ENCODE measurements at regions not wholly inside any gene's neighbourhood (a gene's known extent, or its start where the extent isn't known, plus 50 kb on each side); places are given as distances from the start of the nearest gene placed in this dataset.

GRCh38 chr5:155258161-155258560, 244.6 kb downstream of the KIF4B start:
- no peak overlapping the region for H3K27ac Mint-ChIP-seq
- ATAC-seq, result no peak

GRCh38 chr5:155259648-155260047, 246.1 kb downstream of the KIF4B start:
- H3K9me3 ChIP-seq (ENCODE audit: control insufficient read depth, low read length, poor library complexity, severe bottlenecking), result no peaks in the 10 kb centered on the region
- DNase-seq (no peak), ATAC-seq (no peak)
- H3K4me3 Mint-ChIP-seq, result no peak overlapping the region
- no peaks in the 10 kb centered on the region for H3K27me3 Mint-ChIP-seq
- H3K36me3 Mint-ChIP-seq (ENCODE audit: low read depth), result no peaks in the 10 kb centered on the region
- no peak overlapping the region for H3K27ac Mint-ChIP-seq
- H3K4me1 Mint-ChIP-seq, result no peaks in the 10 kb centered on the region

More at GRCh38 chr5:155258161-155258560, 244.6 kb downstream of the KIF4B start:
- H3K9me3 ChIP-seq (ENCODE audit: control insufficient read depth, low read length, poor library complexity, severe bottlenecking), result no peaks in the 10 kb centered on the region
- Mint-ChIP-seq H3K4me3 (no peak overlapping the region), H3K27me3 (no peaks in the 10 kb centered on the region), H3K4me1 (no peaks in the 10 kb centered on the region), H3K36me3 (ENCODE audit: low read depth) (no peaks in the 10 kb centered on the region)
- no peak for DNase-seq

- ATAC-seq (no peak), DNase-seq (no peak)
- H3K4me1 Mint-ChIP-seq, result no peaks in the 10 kb centered on the region
- H3K27me3 Mint-ChIP-seq, result no peaks in the 10 kb centered on the region
- no peak overlapping the region for H3K4me3 Mint-ChIP-seq
- H3K36me3 Mint-ChIP-seq (ENCODE audit: low read depth), result no peaks in the 10 kb centered on the region
- no peak overlapping the region for H3K27ac Mint-ChIP-seq
- no peaks in the 10 kb centered on the region for H3K9me3 ChIP-seq (ENCODE audit: control insufficient read depth, low read length, poor library complexity, severe bottlenecking)
Observed at GRCh38 chr5:155260798-155261197, 247.2 kb downstream of the KIF4B start.

GRCh38 chr5:155263381-155263780, 249.8 kb downstream of the KIF4B start:
- Mint-ChIP-seq H3K27ac (no peak overlapping the region), H3K4me3 (no peak overlapping the region), H3K36me3 (ENCODE audit: low read depth) (no peaks in the 10 kb centered on the region), H3K27me3 (no peaks in the 10 kb centered on the region), H3K4me1 (no peaks in the 10 kb centered on the region)
- DNase-seq (no peak), ATAC-seq (no peak)
- H3K9me3 ChIP-seq (ENCODE audit: control insufficient read depth, low read length, poor library complexity, severe bottlenecking), result no peaks in the 10 kb centered on the region

GRCh38 chr5:155264809-155265208, 251.3 kb downstream of the KIF4B start:
- Mint-ChIP-seq H3K27ac (no peak overlapping the region), H3K27me3 (no peaks in the 10 kb centered on the region), H3K4me1 (no peaks in the 10 kb centered on the region), H3K4me3 (no peak overlapping the region), H3K36me3 (ENCODE audit: low read depth) (no peaks in the 10 kb centered on the region)
- no peaks in the 10 kb centered on the region for H3K9me3 ChIP-seq (ENCODE audit: control insufficient read depth, low read length, poor library complexity, severe bottlenecking)
- ATAC-seq, result no peak
- no peak for DNase-seq

GRCh38 chr5:155268770-155269425, 255.3 kb downstream of the KIF4B start:
- no peak overlapping the region for H3K27ac Mint-ChIP-seq
- H3K4me1 Mint-ChIP-seq, result no peaks in the 10 kb centered on the region
- H3K27me3 Mint-ChIP-seq, result peaks cover 6% of the 10 kb centered on the region
- no peak overlapping the region for H3K4me3 Mint-ChIP-seq
- ATAC-seq (no peak), DNase-seq (no peak)
- no peaks in the 10 kb centered on the region for H3K36me3 Mint-ChIP-seq (ENCODE audit: low read depth)
- H3K9me3 ChIP-seq (ENCODE audit: control insufficient read depth, low read length, poor library complexity, severe bottlenecking), result no peaks in the 10 kb centered on the region

GRCh38 chr5:155270725-155271124, 257.2 kb downstream of the KIF4B start:
- ATAC-seq (no peak), DNase-seq (no peak)
- Mint-ChIP-seq H3K27me3 (peaks cover 6% of the 10 kb centered on the region), H3K4me3 (no peak overlapping the region), H3K27ac (no peak overlapping the region), H3K36me3 (ENCODE audit: low read depth) (no peaks in the 10 kb centered on the region), H3K4me1 (no peaks in the 10 kb centered on the region)
- no peaks in the 10 kb centered on the region for H3K9me3 ChIP-seq (ENCODE audit: control insufficient read depth, low read length, poor library complexity, severe bottlenecking)

- H3K4me3 Mint-ChIP-seq, result no peak overlapping the region
- no peaks in the 10 kb centered on the region for H3K4me1 Mint-ChIP-seq
- DNase-seq (no peak), ATAC-seq (no peak)
- peaks cover 3% of the 10 kb centered on the region for H3K9me3 ChIP-seq (ENCODE audit: control insufficient read depth, low read length, poor library complexity, severe bottlenecking)
- H3K27ac Mint-ChIP-seq, result no peak overlapping the region
- peaks cover 6% of the 10 kb centered on the region for H3K27me3 Mint-ChIP-seq
- H3K36me3 Mint-ChIP-seq (ENCODE audit: low read depth), result no peaks in the 10 kb centered on the region
Observed at GRCh38 chr5:155274484-155274883, 260.9 kb downstream of the KIF4B start.

- H3K9me3 ChIP-seq (ENCODE audit: control insufficient read depth, low read length, poor library complexity, severe bottlenecking), result peaks cover 3% of the 10 kb centered on the region
- Mint-ChIP-seq H3K4me3 (no peak overlapping the region), H3K27ac (no peak overlapping the region), H3K27me3 (peaks cover 6% of the 10 kb centered on the region), H3K36me3 (ENCODE audit: low read depth) (no peaks in the 10 kb centered on the region), H3K4me1 (no peaks in the 10 kb centered on the region)
- no peak for ATAC-seq
- DNase-seq, result no peak
Observed at GRCh38 chr5:155275222-155275621, 261.7 kb downstream of the KIF4B start.

- Mint-ChIP-seq H3K4me1 (no peaks in the 10 kb centered on the region), H3K36me3 (ENCODE audit: low read depth) (no peaks in the 10 kb centered on the region), H3K4me3 (no peak overlapping the region), H3K27ac (no peak overlapping the region), H3K27me3 (peaks cover 4% of the 10 kb centered on the region)
- peaks cover 3% of the 10 kb centered on the region for H3K9me3 ChIP-seq (ENCODE audit: control insufficient read depth, low read length, poor library complexity, severe bottlenecking)
- DNase-seq (no peak), ATAC-seq (no peak)
Observed at GRCh38 chr5:155276231-155276630, 262.7 kb downstream of the KIF4B start.

- Mint-ChIP-seq H3K36me3 (ENCODE audit: low read depth) (no peaks in the 10 kb centered on the region), H3K27ac (no peak overlapping the region), H3K27me3 (no peaks in the 10 kb centered on the region), H3K4me3 (no peak overlapping the region), H3K4me1 (no peaks in the 10 kb centered on the region)
- DNase-seq (no peak), ATAC-seq (no peak)
- H3K9me3 ChIP-seq (ENCODE audit: control insufficient read depth, low read length, poor library complexity, severe bottlenecking), result peaks cover 3% of the 10 kb centered on the region
Observed at GRCh38 chr5:155278532-155278931, 265.0 kb downstream of the KIF4B start.

- no peak overlapping the region for H3K27ac Mint-ChIP-seq
- no peak overlapping the region for H3K4me3 Mint-ChIP-seq
- DNase-seq (no peak), ATAC-seq (no peak)
- no peaks in the 10 kb centered on the region for H3K36me3 Mint-ChIP-seq (ENCODE audit: low read depth)
- no peaks in the 10 kb centered on the region for H3K4me1 Mint-ChIP-seq
- peaks cover 5% of the 10 kb centered on the region for H3K27me3 Mint-ChIP-seq
- H3K9me3 ChIP-seq (ENCODE audit: control insufficient read depth, low read length, poor library complexity, severe bottlenecking), result peaks cover 3% of the 10 kb centered on the region
Observed at GRCh38 chr5:155282503-155283107, 269.1 kb downstream of the KIF4B start.

GRCh38 chr5:155285706-155286105, 272.2 kb downstream of the KIF4B start:
- H3K4me1 Mint-ChIP-seq, result no peaks in the 10 kb centered on the region
- no peaks in the 10 kb centered on the region for H3K9me3 ChIP-seq (ENCODE audit: control insufficient read depth, low read length, poor library complexity, severe bottlenecking)
- H3K27me3 Mint-ChIP-seq, result peaks cover 5% of the 10 kb centered on the region
- no peak overlapping the region for H3K27ac Mint-ChIP-seq
- DNase-seq, result no peak
- no peak overlapping the region for H3K4me3 Mint-ChIP-seq
- H3K36me3 Mint-ChIP-seq (ENCODE audit: low read depth), result no peaks in the 10 kb centered on the region
- no peak for ATAC-seq

- no peak overlapping the region for H3K4me3 Mint-ChIP-seq
- ATAC-seq (no peak), DNase-seq (no peak)
- H3K27me3 Mint-ChIP-seq, result no peaks in the 10 kb centered on the region
- H3K9me3 ChIP-seq (ENCODE audit: control insufficient read depth, low read length, poor library complexity, severe bottlenecking), result no peaks in the 10 kb centered on the region
- no peaks in the 10 kb centered on the region for H3K36me3 Mint-ChIP-seq (ENCODE audit: low read depth)
- H3K4me1 Mint-ChIP-seq, result no peaks in the 10 kb centered on the region
- H3K27ac Mint-ChIP-seq, result no peak overlapping the region
Observed at GRCh38 chr5:155290937-155291336, 277.4 kb downstream of the KIF4B start.
